ENCODE measurements at regions not wholly inside any gene's neighbourhood (a gene's known extent, or its start where the extent isn't known, plus 50 kb on each side); places are given as distances from the start of the nearest gene placed in this dataset.

DNA sequence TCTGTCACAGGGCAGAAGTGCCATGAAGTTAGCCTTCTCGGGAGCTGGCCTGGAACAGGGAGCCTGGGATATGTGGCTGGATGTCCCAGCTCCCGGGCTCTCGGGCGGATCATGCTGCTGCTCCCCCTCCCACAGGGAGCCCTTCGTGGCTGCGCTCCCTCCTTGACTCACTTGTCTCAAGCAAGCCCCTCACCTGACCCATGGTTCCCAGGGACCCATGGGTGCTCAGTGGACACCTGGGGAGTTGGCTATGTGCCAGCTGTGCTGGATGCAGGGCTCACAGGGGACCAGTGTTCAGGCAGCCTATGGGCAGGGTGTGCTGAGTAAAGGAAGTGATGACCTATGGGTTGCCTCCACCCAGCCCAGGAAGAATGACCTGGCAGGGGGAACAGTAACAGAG is 213.1 kb upstream of the SGCG start:
- H3K4me3 ChIP-seq (ENCODE audit: low read depth, low read length): no peak overlapping the region
- POLR2A ChIA-PET: no interaction called here
- TF ChIP-seq, protein P1, sequence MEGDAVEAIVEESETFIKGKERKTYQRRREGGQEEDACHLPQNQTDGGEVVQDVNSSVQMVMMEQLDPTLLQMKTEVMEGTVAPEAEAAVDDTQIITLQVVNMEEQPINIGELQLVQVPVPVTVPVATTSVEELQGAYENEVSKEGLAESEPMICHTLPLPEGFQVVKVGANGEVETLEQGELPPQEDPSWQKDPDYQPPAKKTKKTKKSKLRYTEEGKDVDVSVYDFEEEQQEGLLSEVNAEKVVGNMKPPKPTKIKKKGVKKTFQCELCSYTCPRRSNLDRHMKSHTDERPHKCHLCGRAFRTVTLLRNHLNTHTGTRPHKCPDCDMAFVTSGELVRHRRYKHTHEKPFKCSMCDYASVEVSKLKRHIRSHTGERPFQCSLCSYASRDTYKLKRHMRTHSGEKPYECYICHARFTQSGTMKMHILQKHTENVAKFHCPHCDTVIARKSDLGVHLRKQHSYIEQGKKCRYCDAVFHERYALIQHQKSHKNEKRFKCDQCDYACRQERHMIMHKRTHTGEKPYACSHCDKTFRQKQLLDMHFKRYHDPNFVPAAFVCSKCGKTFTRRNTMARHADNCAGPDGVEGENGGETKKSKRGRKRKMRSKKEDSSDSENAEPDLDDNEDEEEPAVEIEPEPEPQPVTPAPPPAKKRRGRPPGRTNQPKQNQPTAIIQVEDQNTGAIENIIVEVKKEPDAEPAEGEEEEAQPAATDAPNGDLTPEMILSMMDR (IDR thresholded peaks at IDR 0.05; ENCODE audit: low read depth, low read length): no peak
- DNase-seq (ENCODE audit: low read depth, low spot score): no peak
- H3K9me3 ChIP-seq (ENCODE audit: control insufficient read depth, insufficient read depth, low read length): no peaks in the 10 kb centered on the region
- H3K27me3 ChIP-seq (ENCODE audit: control insufficient read depth, insufficient read depth, low read length): no peaks in the 10 kb centered on the region
- CTCF ChIA-PET: no interaction called here
- H3K27ac ChIP-seq (ENCODE audit: low read depth, low read length): no peak overlapping the region

DNA sequence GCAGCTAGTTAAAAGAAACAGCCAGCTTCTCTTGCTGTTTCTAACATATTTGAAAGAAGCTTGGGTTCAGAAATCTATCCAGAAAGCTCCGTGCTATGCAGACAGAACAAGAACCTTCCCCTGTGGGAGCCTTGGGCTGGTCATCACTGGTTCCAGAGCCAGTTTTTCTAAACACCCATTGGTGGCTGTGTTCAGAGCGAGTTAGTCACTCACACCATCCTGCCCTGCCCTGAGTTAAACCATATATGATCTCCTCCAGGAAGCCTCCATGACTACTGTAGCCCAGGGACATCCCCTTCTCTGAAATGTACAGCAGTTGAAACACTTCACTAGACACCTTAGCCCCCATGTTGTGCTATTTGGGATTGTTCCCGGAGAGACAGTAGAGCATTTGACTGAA is 200.8 kb upstream of the SGCG start:
- Histone ChIP-seq H3K9me3 (ENCODE audit: control insufficient read depth, insufficient read depth, low read length) (peaks cover 16% of the 10 kb centered on the region), H3K27ac (ENCODE audit: low read depth, low read length) (no peak overlapping the region), H3K4me3 (ENCODE audit: low read depth, low read length) (no peak overlapping the region), H3K27me3 (ENCODE audit: control insufficient read depth, insufficient read depth, low read length) (no peaks in the 10 kb centered on the region)
- no peak for DNase-seq (ENCODE audit: low read depth, low spot score)
- POLR2A ChIA-PET: no interaction called here
- TF ChIP-seq, protein P1 (IDR thresholded peaks at IDR 0.05; ENCODE audit: low read depth, low read length): no peak
- CTCF ChIA-PET: no interaction called here

DNA sequence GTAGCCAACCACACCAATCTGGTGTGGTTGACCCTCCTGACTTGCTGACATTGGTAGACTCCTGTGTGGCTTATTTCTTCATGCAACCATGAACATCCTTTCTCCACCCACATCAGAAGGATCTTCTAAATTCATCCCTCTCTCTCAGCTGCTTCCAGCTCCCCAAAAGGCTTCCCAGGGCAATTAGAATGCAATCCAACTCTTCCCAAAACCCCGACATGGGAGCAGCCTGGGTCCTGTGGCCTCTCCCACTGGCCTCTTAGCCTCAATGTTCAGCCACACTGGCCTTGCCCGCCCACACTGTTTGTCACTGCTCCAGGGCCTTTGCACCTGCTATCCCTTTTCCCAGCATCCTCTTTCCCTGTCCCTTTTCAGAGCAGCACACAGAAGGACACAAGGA is 199.8 kb upstream of the SGCG start:
- Histone ChIP-seq H3K27me3 (ENCODE audit: control insufficient read depth, insufficient read depth, low read length) (no peaks in the 10 kb centered on the region), H3K9me3 (ENCODE audit: control insufficient read depth, insufficient read depth, low read length) (peaks cover 16% of the 10 kb centered on the region), H3K27ac (ENCODE audit: low read depth, low read length) (no peak overlapping the region), H3K4me3 (ENCODE audit: low read depth, low read length) (no peak overlapping the region)
- CTCF ChIA-PET: no interaction called here
- TF ChIP-seq, protein P1 (IDR thresholded peaks at IDR 0.05; ENCODE audit: low read depth, low read length): no peak
- POLR2A ChIA-PET: no interaction called here
- DNase-seq (ENCODE audit: low read depth, low spot score): no peak

DNA sequence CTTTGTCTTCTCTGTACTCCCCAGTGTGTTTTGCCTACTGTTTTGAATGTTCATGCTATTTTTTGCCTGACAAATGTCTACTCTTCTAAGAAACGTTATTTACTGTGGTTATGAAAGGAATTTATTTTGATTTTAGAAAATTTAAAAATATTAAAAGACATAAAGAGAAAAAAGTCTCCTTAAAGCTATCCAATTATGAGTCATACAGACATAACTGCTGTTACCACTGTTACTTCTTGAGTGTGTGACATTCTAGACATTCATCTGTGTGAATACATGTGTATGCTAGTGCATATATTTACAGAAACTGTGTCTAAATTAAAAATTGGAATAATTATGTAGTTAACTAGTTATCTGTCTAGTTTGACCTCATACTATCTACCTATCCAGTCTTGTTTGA is 187.6 kb upstream of the SGCG start:
- no peak overlapping the region for H3K4me3 ChIP-seq (ENCODE audit: low read depth, low read length)
- no peak overlapping the region for H3K27ac ChIP-seq (ENCODE audit: low read depth, low read length)
- H3K27me3 ChIP-seq (ENCODE audit: control insufficient read depth, insufficient read depth, low read length): no peaks in the 10 kb centered on the region
- no peak for DNase-seq (ENCODE audit: low read depth, low spot score)
- POLR2A ChIA-PET: no interaction called here
- TF ChIP-seq, protein P1 (IDR thresholded peaks at IDR 0.05; ENCODE audit: low read depth, low read length): no peak
- H3K9me3 ChIP-seq (ENCODE audit: control insufficient read depth, insufficient read depth, low read length): no peaks in the 10 kb centered on the region
- CTCF ChIA-PET: no interaction called here

DNA sequence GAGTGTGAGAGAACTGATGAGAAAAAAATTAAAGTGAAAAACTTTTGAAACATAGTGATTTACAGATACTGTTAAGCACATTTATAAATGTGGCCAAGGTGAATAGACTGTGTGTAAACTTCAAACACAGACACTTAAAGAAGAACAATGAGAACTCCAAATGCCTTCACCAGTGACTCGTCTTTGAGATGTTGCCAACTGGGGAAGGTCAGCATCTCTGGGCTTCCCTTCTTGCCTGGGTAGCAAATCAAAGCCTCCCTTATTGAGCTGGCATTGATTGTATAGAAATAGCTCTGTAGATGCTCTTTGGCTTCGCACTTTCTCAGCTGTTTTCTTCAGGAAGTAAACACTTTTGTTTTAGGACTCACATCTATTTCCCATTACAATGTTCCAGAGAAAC is 177.3 kb upstream of the SGCG start:
- Histone ChIP-seq H3K27ac (ENCODE audit: low read depth, low read length) (no peak overlapping the region), H3K4me3 (ENCODE audit: low read depth, low read length) (no peak overlapping the region), H3K9me3 (ENCODE audit: control insufficient read depth, insufficient read depth, low read length) (no peaks in the 10 kb centered on the region), H3K27me3 (ENCODE audit: control insufficient read depth, insufficient read depth, low read length) (peaks cover 3% of the 10 kb centered on the region)
- TF ChIP-seq, protein P1 (IDR thresholded peaks at IDR 0.05; ENCODE audit: low read depth, low read length): no peak
- no peak for DNase-seq (ENCODE audit: low read depth, low spot score)
- CTCF ChIA-PET: no interaction called here
- POLR2A ChIA-PET: no interaction called here

Measured in AG04450 (cell line).